ENCODE measurements at regions not wholly inside any gene's neighbourhood (a gene's known extent, or its start where the extent isn't known, plus 50 kb on each side); places are given as distances from the start of the nearest gene placed in this dataset.

- TF ChIP-seq, protein P1, sequence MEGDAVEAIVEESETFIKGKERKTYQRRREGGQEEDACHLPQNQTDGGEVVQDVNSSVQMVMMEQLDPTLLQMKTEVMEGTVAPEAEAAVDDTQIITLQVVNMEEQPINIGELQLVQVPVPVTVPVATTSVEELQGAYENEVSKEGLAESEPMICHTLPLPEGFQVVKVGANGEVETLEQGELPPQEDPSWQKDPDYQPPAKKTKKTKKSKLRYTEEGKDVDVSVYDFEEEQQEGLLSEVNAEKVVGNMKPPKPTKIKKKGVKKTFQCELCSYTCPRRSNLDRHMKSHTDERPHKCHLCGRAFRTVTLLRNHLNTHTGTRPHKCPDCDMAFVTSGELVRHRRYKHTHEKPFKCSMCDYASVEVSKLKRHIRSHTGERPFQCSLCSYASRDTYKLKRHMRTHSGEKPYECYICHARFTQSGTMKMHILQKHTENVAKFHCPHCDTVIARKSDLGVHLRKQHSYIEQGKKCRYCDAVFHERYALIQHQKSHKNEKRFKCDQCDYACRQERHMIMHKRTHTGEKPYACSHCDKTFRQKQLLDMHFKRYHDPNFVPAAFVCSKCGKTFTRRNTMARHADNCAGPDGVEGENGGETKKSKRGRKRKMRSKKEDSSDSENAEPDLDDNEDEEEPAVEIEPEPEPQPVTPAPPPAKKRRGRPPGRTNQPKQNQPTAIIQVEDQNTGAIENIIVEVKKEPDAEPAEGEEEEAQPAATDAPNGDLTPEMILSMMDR (IDR thresholded peaks at IDR 0.05; ENCODE audit: control insufficient read depth, insufficient read depth, low read depth, low read length, missing control alignments), result no peak
- DNase-seq (ENCODE audit: low read depth), result peak; percentile 89
Measured at GRCh38 chr2:120539937-120540718, 194.2 kb downstream of the INHBB start.

GRCh38 chr2:120540719-120541552 is 194.7 kb upstream of the GLI2 start:
- no peak overlapping the region for H3K4me3 ChIP-seq (ENCODE audit: control insufficient read depth, low read depth, low read length)
- TF ChIP-seq, protein P1 (IDR thresholded peaks at IDR 0.05; ENCODE audit: control insufficient read depth, insufficient read depth, low read depth, low read length, missing control alignments), result no peak
- no peak for DNase-seq (ENCODE audit: low read depth)

More at GRCh38 chr2:120539937-120540718, 194.2 kb downstream of the INHBB start:
- H3K4me3 ChIP-seq (ENCODE audit: control insufficient read depth, low read depth, low read length), result no peak overlapping the region

- TF ChIP-seq, protein P1 (IDR thresholded peaks at IDR 0.05; ENCODE audit: control insufficient read depth, insufficient read depth, low read depth, low read length, missing control alignments), result no peak
- no peak overlapping the region for H3K4me3 ChIP-seq (ENCODE audit: control insufficient read depth, low read depth, low read length)
- peak; percentile 33 for DNase-seq (ENCODE audit: low read depth)
Measured at GRCh38 chr2:120541553-120541932, 194.1 kb upstream of the GLI2 start.

- no peak for DNase-seq (ENCODE audit: low read depth)
Measured at GRCh38 chr2:120541972-120542670, 193.5 kb upstream of the GLI2 start.

GRCh38 chr2:120542911-120543527 is 192.6 kb upstream of the GLI2 start:
- DNase-seq (ENCODE audit: low read depth), result no peak
- TF ChIP-seq, protein P1 (IDR thresholded peaks at IDR 0.05; ENCODE audit: control insufficient read depth, insufficient read depth, low read depth, low read length, missing control alignments), result no peak
- no peak overlapping the region for H3K4me3 ChIP-seq (ENCODE audit: control insufficient read depth, low read depth, low read length)

More at GRCh38 chr2:120541972-120542670, 193.5 kb upstream of the GLI2 start:
- TF ChIP-seq, protein P1 (IDR thresholded peaks at IDR 0.05; ENCODE audit: control insufficient read depth, insufficient read depth, low read depth, low read length, missing control alignments), result no peak
- no peak overlapping the region for H3K4me3 ChIP-seq (ENCODE audit: control insufficient read depth, low read depth, low read length)

- no peak overlapping the region for H3K4me3 ChIP-seq (ENCODE audit: control insufficient read depth, low read depth, low read length)
- no peak for DNase-seq (ENCODE audit: low read depth)
- TF ChIP-seq, protein P1 (IDR thresholded peaks at IDR 0.05; ENCODE audit: control insufficient read depth, insufficient read depth, low read depth, low read length, missing control alignments), result no peak
Measured at GRCh38 chr2:120543899-120544298, 191.8 kb upstream of the GLI2 start.

All from AG09309 (cell line).